Upper lobe of left lung (tissue), 6 donors: ENCODE measurements at regions not wholly inside any gene's neighbourhood (a gene's known extent, or its start where the extent isn't known, plus 50 kb on each side); places are given as distances from the start of the nearest gene placed in this dataset.

ENCODE experiments used
- ATAC-seq, 2 donors: fragments of 200-7000 bp; cut with Tn5 transposase; one replicate each; pipeline ENCODE4 v1.9.1; 2022; ENCODE audit warnings: mild to moderate bottlenecking in 2 of 2, moderate library complexity in 2 of 2; ENCODE audit not compliant: low FRiP score in 2 of 2
- DNase-seq, 2 donors: peaks; one replicate each; pipeline ENCODE4 v3.0.0-alpha.2; 2019 to 2020
- H3K27ac ChIP-seq, 4 donors: fragments of 200-600 bp; sonication (generic); one replicate each; pipeline ENCODE4 v1.5.1; 2016 to 2019
- H3K27me3 ChIP-seq, 4 donors: fragments of 200-600 bp; sonication (generic); one replicate each; pipeline ENCODE4 v1.5.1; 2017 to 2019
- H3K36me3 ChIP-seq, 4 donors: fragments of 200-600 bp; sonication (generic); one replicate each; pipeline ENCODE4 v1.5.1; 2016 to 2019
- H3K4me1 ChIP-seq, 4 donors: fragments of 200-600 bp; sonication (generic); one replicate each; pipeline ENCODE4 v1.5.1; 2018 to 2019
- H3K4me3 ChIP-seq, 4 donors: fragments of 200-600 bp; sonication (generic); one replicate each; pipeline ENCODE4 v1.5.1; 2017 to 2019; ENCODE audit warnings: mild to moderate bottlenecking in 2 of 4, moderate library complexity in 1 of 4
- H3K9me3 ChIP-seq, 4 donors: fragments of 200-600 bp; sonication (generic); one replicate each; pipeline ENCODE4 v1.5.1; 2018 to 2019
- CTCF ChIP-seq, 6 experiments: fragments of 450-650 bp in 4 of 6; fragments of 200-600 bp in 2 of 6; sonication (generic) in 2 of 6; IDR thresholded peaks; one replicate each; pipeline ENCODE4 v1.5.1; 2016 to 2019; ENCODE audit warnings: antibody characterized with exemption in 6 of 6
- EP300 ChIP-seq, 4 donors: sonication (generic); formaldehyde crosslinking; IDR thresholded peaks; one replicate each; pipeline ENCODE4 v1.5.1; 2017; ENCODE audit warnings: antibody characterized with exemption in 4 of 4, control low read depth in 2 of 4
- POLR2A ChIP-seq, 4 donors: fragments of 450-650 bp; IDR thresholded peaks; one replicate each; pipeline ENCODE4 v1.5.1; 2016 to 2017; ENCODE audit warnings: antibody characterized with exemption in 4 of 4, mild to moderate bottlenecking in 2 of 4
- POLR2AphosphoS5 ChIP-seq, 2 donors: sonication (generic); formaldehyde crosslinking; IDR thresholded peaks; one replicate each; pipeline ENCODE4 v1.5.1; 2017; ENCODE audit warnings: antibody characterized with exemption in 2 of 2
- WGBS, 2 donors: methylation state at CpG; one replicate each; pipeline ENCODE4 v1.1.5; 2017 to 2018; 5-methylcytosine and 5-hydroxymethylcytosine counted together
- donor health status: DM: no; HTN: no; CAD: no; lungs with moderate emphysema.
- donor health status: DM: no; HTN: yes; CAD: no; lungs with severe emphysema.

- no peaks in the 10 kb centered on the region for H3K4me1 ChIP-seq
- no peaks in the 10 kb centered on the region for H3K9me3 ChIP-seq
- H3K36me3 ChIP-seq, result no peaks in the 10 kb centered on the region
- 79 to 82% methylated on average over 12 of the region's 12 CpGs for WGBS, 2 donors
- DNase-seq (no peak), ATAC-seq (no peak)
- TF ChIP-seq POLR2A (IDR thresholded peaks at IDR 0.05) (no peak), EP300 (IDR thresholded peaks at IDR 0.05) (no peak), CTCF (IDR thresholded peaks at IDR 0.05) (no peak), POLR2AphosphoS5 (IDR thresholded peaks at IDR 0.05) (no peak)
- no peaks in the 10 kb centered on the region for H3K27me3 ChIP-seq
- H3K27ac ChIP-seq, result no peak overlapping the region
- H3K4me3 ChIP-seq, result no peak overlapping the region
These were observed 99.8 kb downstream of the ATPSCKMT start for GRCh38 chr5:10149911-10150310.

DNA sequence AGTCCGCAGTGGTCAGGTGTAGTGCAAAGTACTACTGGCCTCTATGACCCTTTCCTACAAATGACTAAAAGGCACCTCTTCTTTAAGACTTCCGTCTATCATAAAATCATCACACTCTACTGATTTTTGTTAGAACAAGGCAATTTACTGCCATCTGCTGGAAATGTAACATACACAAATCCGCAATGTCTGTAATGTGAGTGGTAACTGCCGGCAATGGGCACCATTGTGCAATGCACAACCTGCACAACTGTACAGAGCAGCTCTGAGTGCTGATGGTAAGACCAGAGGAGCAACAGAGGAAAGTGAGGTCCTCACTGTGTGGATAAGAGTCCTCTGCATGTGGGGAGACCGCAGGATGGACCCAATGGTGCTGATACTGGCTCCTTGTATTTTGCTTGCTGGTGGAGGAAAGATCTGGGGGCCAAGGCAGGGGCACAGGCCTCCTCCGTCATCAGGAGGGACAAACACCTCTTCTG is 103.7 kb downstream of the ATPSCKMT start:
- H3K4me1 ChIP-seq, result no peaks in the 10 kb centered on the region
- TF ChIP-seq POLR2A (IDR thresholded peaks at IDR 0.05), result no peak
- no peak for TF ChIP-seq CTCF (IDR thresholded peaks at IDR 0.05)
- no peak for TF ChIP-seq POLR2AphosphoS5 (IDR thresholded peaks at IDR 0.05)
- no peak for TF ChIP-seq EP300 (IDR thresholded peaks at IDR 0.05)
- ATAC-seq, result peak in 1 of 2 donors; percentile 24
- no peaks in the 10 kb centered on the region for H3K27me3 ChIP-seq
- no peaks in the 10 kb centered on the region for H3K9me3 ChIP-seq
- 81 to 85% methylated on average over 6 of the region's 6 CpGs for WGBS, 2 donors
- no peak overlapping the region for H3K4me3 ChIP-seq
- DNase-seq, result no peak
- H3K36me3 ChIP-seq, result no peaks in the 10 kb centered on the region
- H3K27ac ChIP-seq, result no peak overlapping the region

DNA sequence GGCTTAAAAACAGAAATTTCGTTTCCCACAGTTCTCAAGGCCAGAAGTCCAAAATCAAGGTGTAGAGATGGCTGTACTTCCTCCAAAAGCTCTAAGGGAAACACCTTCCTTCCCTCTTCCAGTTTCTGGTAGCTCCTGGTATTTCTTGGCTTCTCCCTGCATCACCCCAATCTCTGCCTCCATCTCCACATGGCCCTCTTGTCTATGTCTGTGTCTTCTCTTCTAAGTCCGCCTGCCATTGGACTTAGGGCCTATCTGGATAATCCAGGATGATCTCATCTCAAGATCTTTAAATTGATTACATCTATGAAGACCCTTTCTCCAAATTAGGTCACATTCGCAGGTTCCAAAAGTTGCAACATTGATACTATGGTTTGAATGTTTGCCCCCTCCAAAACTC is 105.6 kb downstream of the ATPSCKMT start:
- H3K9me3 ChIP-seq, result no peaks in the 10 kb centered on the region
- no peak overlapping the region for H3K27ac ChIP-seq
- no peaks in the 10 kb centered on the region for H3K27me3 ChIP-seq
- H3K4me1 ChIP-seq, result no peaks in the 10 kb centered on the region
- TF ChIP-seq POLR2AphosphoS5 (IDR thresholded peaks at IDR 0.05) (no peak), CTCF (IDR thresholded peaks at IDR 0.05) (no peak), EP300 (IDR thresholded peaks at IDR 0.05) (no peak), POLR2A (IDR thresholded peaks at IDR 0.05) (no peak)
- ATAC-seq (no peak), DNase-seq (no peak)
- no peaks in the 10 kb centered on the region for H3K36me3 ChIP-seq
- no peak overlapping the region for H3K4me3 ChIP-seq
- 79 to 88% methylated on average over 3 of the region's 3 CpGs for WGBS, 2 donors

DNA sequence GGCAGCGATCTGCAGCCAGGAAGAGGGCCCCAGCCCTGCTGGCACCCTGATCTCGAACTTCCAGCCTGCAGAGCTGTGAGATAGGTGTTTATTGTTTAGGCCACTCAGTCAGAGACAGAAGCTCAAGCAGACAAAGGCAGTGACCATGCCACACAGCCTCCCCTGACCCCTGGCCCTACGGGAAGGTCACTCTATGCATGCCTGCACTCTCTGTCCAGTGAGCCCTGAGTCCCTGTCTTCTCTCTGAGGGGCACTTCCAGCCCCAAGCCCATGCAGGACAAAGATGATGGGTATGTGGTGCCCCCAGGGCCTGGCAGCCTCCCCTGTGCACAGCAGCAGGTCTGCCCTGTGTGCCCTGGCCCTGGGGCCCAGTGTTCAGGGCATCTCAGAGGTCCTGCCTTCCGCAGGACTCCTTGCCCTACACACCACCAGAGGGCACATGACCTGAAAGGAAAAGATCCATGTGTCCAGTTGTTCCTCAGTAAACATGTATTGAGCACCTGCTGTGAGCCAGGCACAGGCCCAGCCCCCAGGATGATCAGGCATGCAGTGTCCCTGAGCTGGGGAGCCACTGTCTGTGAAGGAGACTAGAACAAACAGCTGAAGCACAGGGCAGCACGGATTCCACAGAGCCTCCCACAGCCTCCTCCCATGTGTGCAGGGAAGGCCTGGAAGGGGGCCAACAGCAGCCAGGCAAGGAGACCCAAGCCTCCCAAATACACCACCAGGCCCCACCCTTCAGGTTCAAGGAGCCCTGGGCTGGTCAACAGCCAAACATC is 109.3 kb downstream of the ATPSCKMT start:
- TF ChIP-seq POLR2A (IDR thresholded peaks at IDR 0.05) (no peak), EP300 (IDR thresholded peaks at IDR 0.05) (no peak), CTCF (IDR thresholded peaks at IDR 0.05) (peak in 1 of 6 experiments; percentile 12)
- H3K36me3 ChIP-seq, result no peaks in the 10 kb centered on the region
- ATAC-seq (peak; percentile 29 to 56), DNase-seq (no peak)
- H3K4me1 ChIP-seq, result no peaks in the 10 kb centered on the region
- WGBS, 2 donors, result 43 to 64% methylated on average over 2 to 5 of the region's 5 CpGs
- H3K27ac ChIP-seq, result no peak overlapping the region
- no peaks in the 10 kb centered on the region for H3K9me3 ChIP-seq
- H3K4me3 ChIP-seq, result no peak overlapping the region
- H3K27me3 ChIP-seq, result no peaks in the 10 kb centered on the region
